ENCODE measurements at regions not wholly inside any gene's neighbourhood (a gene's known extent, or its start where the extent isn't known, plus 50 kb on each side); places are given as distances from the start of the nearest gene placed in this dataset.

DNA sequence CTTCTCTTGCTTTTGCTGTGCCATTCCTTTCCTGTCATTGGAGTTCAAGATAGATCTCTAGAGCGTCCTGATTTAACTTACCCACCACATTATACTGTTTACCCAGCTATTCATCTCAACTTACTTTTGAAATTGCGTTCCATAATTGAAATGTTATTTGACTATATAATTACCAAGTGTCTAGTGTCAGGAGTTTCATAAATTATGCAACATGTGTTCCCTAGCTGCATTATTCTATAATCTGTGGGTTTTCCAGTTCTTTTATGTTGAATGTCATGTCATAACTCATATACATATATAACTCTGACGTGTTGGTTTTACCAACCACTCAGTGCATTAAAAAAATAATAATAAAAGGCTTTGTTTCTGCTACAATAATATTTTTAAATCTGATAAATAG lies 285.9 kb upstream of the ARSJ start:
- H3K4me3 ChIP-seq (ENCODE audit: low read length) = no peak overlapping the region
- no peak for TF ChIP-seq ZNF274 (IDR thresholded peaks at IDR 0.05; ENCODE audit: low read depth, low read length)

DNA sequence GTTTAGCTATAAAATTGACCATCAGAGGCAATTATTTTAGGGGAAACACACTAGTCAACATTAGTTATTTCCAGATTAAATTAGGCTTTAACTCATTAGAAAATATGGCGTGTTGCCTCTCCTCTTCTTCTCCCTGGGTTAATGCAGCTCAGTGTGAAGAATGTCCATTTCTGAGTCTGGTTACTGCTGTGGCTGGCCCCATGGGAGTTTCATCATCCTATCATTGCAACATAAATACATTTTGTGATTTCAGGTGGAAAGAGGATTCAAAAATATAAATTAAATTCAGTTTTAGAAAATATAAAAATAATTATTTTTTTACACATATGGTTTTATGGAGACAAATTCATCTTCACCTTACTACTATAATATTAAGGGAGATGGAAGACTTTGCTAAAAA lies 288.5 kb upstream of the ARSJ start:
- TF ChIP-seq ZNF274 (IDR thresholded peaks at IDR 0.05; ENCODE audit: low read depth, low read length) = no peak
- H3K4me3 ChIP-seq (ENCODE audit: low read length) = no peak overlapping the region

GRCh38 chr4:114271031-114271430 lies 291.6 kb upstream of the ARSJ start:
- TF ChIP-seq ZNF274 (IDR thresholded peaks at IDR 0.05; ENCODE audit: low read depth, low read length) = no peak
- no peak overlapping the region for H3K4me3 ChIP-seq (ENCODE audit: low read length)

GRCh38 chr4:114272226-114272625 lies 292.8 kb upstream of the ARSJ start:
- no peak for TF ChIP-seq ZNF274 (IDR thresholded peaks at IDR 0.05; ENCODE audit: low read depth, low read length)
- H3K4me3 ChIP-seq (ENCODE audit: low read length) = no peak overlapping the region

- no peak for TF ChIP-seq ZNF274 (IDR thresholded peaks at IDR 0.05; ENCODE audit: low read depth, low read length)
- no peak overlapping the region for H3K4me3 ChIP-seq (ENCODE audit: low read length)
Observed at GRCh38 chr4:114273238-114273637, 293.8 kb upstream of the ARSJ start.

GRCh38 chr4:114277690-114278089 lies 298.2 kb upstream of the ARSJ start:
- H3K4me3 ChIP-seq (ENCODE audit: low read length) = no peak overlapping the region
- TF ChIP-seq ZNF274 (IDR thresholded peaks at IDR 0.05; ENCODE audit: low read depth, low read length) = no peak

DNA sequence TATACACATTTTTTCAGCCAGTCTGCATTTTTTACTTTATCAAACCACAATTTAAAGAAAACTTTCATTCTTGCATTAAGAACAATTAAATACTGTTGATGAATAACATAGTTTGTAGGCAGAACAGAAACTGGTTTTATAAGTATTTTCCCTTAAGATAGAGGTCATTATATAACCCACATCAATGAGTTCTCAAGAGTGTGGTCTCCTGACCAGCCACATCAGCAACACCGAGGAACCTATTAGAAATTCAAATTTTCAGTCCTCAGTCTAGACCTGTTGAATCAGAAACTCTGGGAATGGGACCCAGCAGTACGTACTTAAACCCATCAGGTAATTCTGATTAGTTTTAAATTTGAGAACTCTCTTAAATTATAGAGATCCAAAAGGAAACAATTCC lies 299.6 kb upstream of the ARSJ start:
- no peak for TF ChIP-seq ZNF274 (IDR thresholded peaks at IDR 0.05; ENCODE audit: low read depth, low read length)
- no peak overlapping the region for H3K4me3 ChIP-seq (ENCODE audit: low read length)

DNA sequence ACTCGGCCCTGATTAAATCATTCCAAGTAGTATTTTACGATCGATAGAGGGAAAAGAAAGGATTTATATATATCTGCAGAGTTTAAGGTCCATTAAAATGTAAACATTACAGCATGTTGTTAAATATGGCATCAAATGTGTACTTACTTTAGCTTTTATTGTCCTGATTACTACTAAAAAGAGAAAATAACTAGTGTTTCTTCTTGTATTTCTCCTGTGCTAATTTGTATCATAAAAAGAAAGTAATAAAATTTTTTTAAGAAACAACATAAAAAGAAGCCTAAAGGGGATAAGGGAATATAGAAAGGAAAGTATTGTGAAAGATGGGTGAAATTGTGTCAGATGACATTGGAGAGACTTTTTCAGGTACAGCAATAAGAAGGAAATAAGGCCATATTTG lies 300.3 kb upstream of the ARSJ start:
- TF ChIP-seq ZNF274 (IDR thresholded peaks at IDR 0.05; ENCODE audit: low read depth, low read length) = no peak
- no peak overlapping the region for H3K4me3 ChIP-seq (ENCODE audit: low read length)

- TF ChIP-seq ZNF274 (IDR thresholded peaks at IDR 0.05; ENCODE audit: low read depth, low read length) = no peak
- H3K4me3 ChIP-seq (ENCODE audit: low read length) = no peak overlapping the region
Observed at GRCh38 chr4:114280645-114281044, 301.2 kb upstream of the ARSJ start.

GRCh38 chr4:114281164-114281960 lies 301.9 kb upstream of the ARSJ start:
- TF ChIP-seq ZNF274 (IDR thresholded peaks at IDR 0.05; ENCODE audit: low read depth, low read length) = no peak
- H3K4me3 ChIP-seq (ENCODE audit: low read length) = no peak overlapping the region

DNA sequence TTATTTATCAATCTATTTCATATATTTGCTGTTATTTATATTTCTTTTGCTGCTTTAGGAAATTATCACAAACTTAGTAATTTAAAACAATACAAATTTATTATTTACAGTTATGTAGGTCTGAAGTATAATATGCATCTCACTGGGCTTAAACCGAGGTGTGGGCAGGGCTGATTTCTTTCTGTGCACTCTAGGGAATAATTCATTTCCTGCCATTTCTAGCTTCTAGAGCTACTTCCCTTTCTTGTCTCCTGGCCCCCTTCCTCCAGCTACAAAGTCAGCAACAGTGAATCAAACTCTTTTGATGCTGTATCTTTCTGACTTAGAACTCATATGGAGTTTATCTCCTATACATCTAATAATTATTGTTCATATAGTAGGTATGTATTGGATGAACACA lies 303.5 kb upstream of the ARSJ start:
- TF ChIP-seq ZNF274 (IDR thresholded peaks at IDR 0.05; ENCODE audit: low read depth, low read length) = no peak
- H3K4me3 ChIP-seq (ENCODE audit: low read length) = no peak overlapping the region

- no peak overlapping the region for H3K4me3 ChIP-seq (ENCODE audit: low read length)
- no peak for TF ChIP-seq ZNF274 (IDR thresholded peaks at IDR 0.05; ENCODE audit: low read depth, low read length)
Observed at GRCh38 chr4:114284629-114285028, 305.2 kb upstream of the ARSJ start.

- H3K4me3 ChIP-seq (ENCODE audit: low read length) = no peak overlapping the region
- TF ChIP-seq ZNF274 (IDR thresholded peaks at IDR 0.05; ENCODE audit: low read depth, low read length) = no peak
Observed at GRCh38 chr4:114286262-114286810, 306.9 kb upstream of the ARSJ start.

DNA sequence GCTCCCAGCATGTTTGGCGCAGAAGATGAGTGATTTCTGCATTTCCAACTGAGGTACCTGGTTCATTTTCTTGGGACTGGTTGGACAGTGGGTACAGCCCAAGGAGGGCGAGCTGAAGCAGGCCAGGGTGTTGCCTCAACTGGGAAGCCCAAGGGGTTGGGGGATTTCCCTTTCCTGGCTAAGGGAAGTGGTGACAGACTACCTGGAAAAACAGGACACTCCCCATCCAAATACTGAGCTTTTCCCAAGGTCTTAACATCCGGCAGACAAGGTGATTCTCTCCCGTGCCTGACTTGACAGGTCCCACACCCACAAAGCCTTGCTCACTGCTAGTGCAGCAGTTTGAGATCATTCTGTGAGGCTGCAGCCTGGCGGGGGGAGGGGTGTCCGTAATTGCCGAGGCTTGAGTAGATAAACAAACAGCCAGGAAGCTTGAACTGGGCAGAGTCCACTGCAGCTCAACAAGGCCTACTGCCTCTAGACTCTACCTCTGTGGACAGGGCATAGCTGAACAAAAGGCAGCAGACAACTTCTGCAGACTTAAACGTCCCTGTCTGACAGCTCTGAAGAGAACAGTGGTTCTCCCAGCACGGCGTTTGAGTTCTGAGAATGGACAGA lies 307.7 kb upstream of the ARSJ start:
- no peak overlapping the region for H3K4me3 ChIP-seq (ENCODE audit: low read length)
- no peak for TF ChIP-seq ZNF274 (IDR thresholded peaks at IDR 0.05; ENCODE audit: low read depth, low read length)

GRCh38 chr4:114296126-114296525 lies 302.5 kb upstream of the UGT8 start:
- no peak for TF ChIP-seq ZNF274 (IDR thresholded peaks at IDR 0.05; ENCODE audit: low read depth, low read length)
- no peak overlapping the region for H3K4me3 ChIP-seq (ENCODE audit: low read length)
